HG02870 (cell line): ENCODE measurements at regions not wholly inside any gene's neighbourhood (a gene's known extent, or its start where the extent isn't known, plus 50 kb on each side); places are given as distances from the start of the nearest gene placed in this dataset.
"Not testable (repeated sequence)": the region's sequence is repeated elsewhere in the genome, so short reads cannot be mapped to it uniquely, and the experiment has no call there.

Source experiments
- ATAC-seq: cut with Tn5 transposase; IDR thresholded peaks from one replicate; pipeline ENCODE4 v1.9.1; 2021; ENCODE audit warnings: mild to moderate bottlenecking, moderate library complexity; ENCODE audit not compliant: unreplicated experiment

DNA sequence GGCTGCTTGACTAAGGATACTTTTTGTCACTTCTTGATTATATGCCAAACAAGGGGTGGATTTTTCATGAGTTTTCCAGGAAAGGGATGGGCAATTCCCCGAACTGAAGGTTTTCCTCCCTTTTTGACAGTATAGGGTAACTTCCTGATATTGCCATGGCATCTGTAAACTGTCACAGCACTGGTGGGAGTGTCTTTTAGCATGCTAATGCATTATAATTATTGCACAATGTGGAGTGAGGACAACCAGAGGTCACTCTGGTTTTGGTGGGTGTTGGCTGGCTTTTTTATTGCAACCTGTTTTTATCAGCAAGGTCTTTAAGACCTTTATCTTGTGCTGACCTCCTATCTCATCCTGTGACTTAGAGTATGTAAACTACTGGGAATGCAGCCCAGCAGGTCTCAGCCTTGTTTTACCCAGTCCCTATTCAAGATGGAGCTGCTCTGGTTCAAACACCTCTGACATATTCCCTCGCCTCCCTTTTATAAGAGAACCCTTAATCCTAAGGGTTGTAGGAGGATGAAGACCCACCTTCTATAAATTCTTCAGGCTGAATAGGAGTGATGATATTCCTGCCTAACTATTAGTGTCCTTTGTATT lies 471.2 kb downstream of the ATP23 start:
- no peak for ATAC-seq

- ATAC-seq = no peak
Observed at GRCh38 chr12:58413794-58414193, 472.4 kb downstream of the ATP23 start.

- ATAC-seq = no peak
Observed at GRCh38 chr12:58414398-58414871, 473.1 kb downstream of the ATP23 start.

- no peak for ATAC-seq
Observed at GRCh38 chr12:58415716-58416115, 474.3 kb downstream of the ATP23 start.

GRCh38 chr12:58416236-58416635 lies 474.9 kb downstream of the ATP23 start:
- ATAC-seq = no peak

GRCh38 chr12:58419196-58419760 lies 477.9 kb downstream of the ATP23 start:
- ATAC-seq = no peak

- no peak for ATAC-seq
Observed at GRCh38 chr12:58419905-58420304, 478.5 kb downstream of the ATP23 start.

- no peak for ATAC-seq
Observed at GRCh38 chr12:58420503-58420902, 479.1 kb downstream of the ATP23 start.

DNA sequence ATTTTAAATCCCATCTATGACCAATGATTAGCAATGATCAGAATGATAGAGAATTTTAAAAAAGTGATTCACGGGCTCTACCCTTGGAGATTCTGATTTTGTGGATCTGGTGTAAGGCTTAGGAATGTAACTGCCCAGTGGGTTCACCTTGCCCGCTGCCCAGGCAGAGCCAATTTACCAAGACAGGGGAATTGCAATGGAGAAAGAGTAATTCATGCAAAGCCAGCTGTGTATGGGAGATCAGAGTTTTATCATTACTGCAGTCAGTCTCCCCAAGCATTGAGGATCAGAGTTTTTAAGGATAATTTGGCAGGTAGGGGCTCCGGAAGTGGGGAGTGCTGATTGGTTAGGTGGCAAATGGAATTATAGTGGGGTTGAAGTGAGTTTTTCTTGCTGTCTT lies 480.6 kb downstream of the ATP23 start:
- ATAC-seq = no peak

- peak; percentile 16 for ATAC-seq
Observed at GRCh38 chr12:58424735-58425392, 483.5 kb downstream of the ATP23 start.

- ATAC-seq = peak; percentile 94
Observed at GRCh38 chr12:58425481-58426392, 484.4 kb downstream of the ATP23 start.

- not testable (repeated sequence) for ATAC-seq
Observed at GRCh38 chr12:58426437-58426836, 485.1 kb downstream of the ATP23 start.

- no peak for ATAC-seq
Observed at GRCh38 chr12:58433959-58434358, 486.3 kb downstream of the LRIG3 start.

DNA sequence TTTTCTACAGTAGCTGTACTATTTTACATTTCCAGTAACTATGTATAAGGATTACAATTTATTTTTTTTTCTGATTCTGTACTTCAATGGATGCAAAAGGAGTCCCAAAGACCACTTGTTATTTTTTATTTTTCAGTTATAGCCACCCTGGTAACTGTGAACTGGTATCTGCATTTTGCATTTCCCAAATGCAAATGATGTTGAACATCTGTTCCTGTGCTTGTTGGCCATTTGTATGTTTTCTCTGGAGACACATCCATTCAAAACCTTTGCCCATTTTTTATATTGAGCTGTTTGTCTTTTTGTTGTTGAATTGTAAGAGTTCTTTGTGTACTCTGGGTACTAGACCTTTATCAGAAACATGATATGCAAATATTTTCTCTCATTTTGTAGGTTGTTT lies 485.6 kb downstream of the LRIG3 start:
- no peak for ATAC-seq

DNA sequence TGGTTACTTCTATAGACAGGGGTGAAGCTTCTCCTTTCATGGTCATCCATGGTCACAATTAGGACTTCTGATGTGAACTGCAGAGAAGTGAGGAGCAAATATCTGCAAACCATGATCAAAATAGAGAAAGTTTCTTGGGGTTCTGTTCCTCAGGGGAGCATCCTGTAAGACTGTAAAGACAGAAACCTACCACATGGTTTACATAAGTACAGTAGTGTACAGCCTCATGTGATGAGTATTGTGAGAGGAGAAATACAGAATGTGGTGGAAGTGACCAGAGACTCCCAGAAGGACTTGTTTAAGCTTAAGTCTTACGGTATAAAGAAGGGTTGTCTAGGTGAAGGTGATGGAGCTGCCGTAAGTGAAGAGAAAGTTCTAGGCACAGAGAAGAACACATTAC lies 484.7 kb downstream of the LRIG3 start:
- peak; percentile 78 for ATAC-seq

GRCh38 chr12:58441483-58441882 lies 478.8 kb downstream of the LRIG3 start:
- ATAC-seq = no peak

- peak; percentile 70 for ATAC-seq
Observed at GRCh38 chr12:58443273-58443980, 476.9 kb downstream of the LRIG3 start.

- ATAC-seq = no peak
Observed at GRCh38 chr12:58443981-58444371, 476.3 kb downstream of the LRIG3 start.

- no peak for ATAC-seq
Observed at GRCh38 chr12:58450868-58451482, 469.3 kb downstream of the LRIG3 start.

DNA sequence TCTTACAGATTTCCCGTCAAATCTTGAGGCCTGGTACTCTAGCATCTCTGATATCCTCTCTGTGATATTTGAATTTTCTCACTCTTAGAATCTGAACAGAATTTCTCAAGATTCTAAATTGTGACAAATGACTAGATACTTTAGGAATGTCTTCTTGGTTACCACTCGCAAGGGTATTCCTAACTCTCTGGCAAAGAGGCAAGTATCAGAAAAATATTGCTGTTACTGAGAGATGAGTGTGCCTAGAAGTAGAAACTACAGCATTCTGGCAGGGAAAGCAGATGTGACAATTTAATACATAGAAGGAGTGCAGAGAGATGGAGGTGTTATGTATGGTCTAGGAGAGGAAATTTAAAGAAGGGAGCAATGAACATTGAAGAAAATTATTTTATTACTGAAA lies 467.8 kb downstream of the LRIG3 start:
- no peak for ATAC-seq
